CD14-positive monocyte (primary cell): ENCODE measurements at regions not wholly inside any gene's neighbourhood (a gene's known extent, or its start where the extent isn't known, plus 50 kb on each side); places are given as distances from the start of the nearest gene placed in this dataset.

ENCODE experiments used
- DNase-seq, 3 donors: peaks; one replicate each; pipeline ENCODE4 v3.0.0-alpha.2; 2011 to 2022
- H2AFZ ChIP-seq: 2 replicates; pipeline ENCODE4 v1.6.0; 2012; ENCODE audit warnings: mild to moderate bottlenecking, low read depth, low read length, inconsistent platforms; ENCODE audit not compliant: insufficient read depth, poor library complexity, severe bottlenecking
- H3K27ac ChIP-seq, 2 donors: 1 replicate in 1 of 2; 2 replicates in 1 of 2; pipeline ENCODE4 v1.5.1; 2012 to 2013; ENCODE audit warnings: low read length in 2 of 2, control low read depth in 1 of 2, inconsistent platforms in 1 of 2, low read depth in 1 of 2, mild to moderate bottlenecking in 1 of 2
- H3K27me3 ChIP-seq, 2 donors: one replicate each; pipeline versions ENCODE4 v1.6.0 to v1.6.1; 2011 to 2013; ENCODE audit warnings: low read length in 2 of 2; ENCODE audit not compliant: control insufficient read depth in 2 of 2, insufficient read depth in 2 of 2
- H3K36me3 ChIP-seq, 2 donors: replicated peaks in 1 of 2; 1 replicate in 1 of 2; 2 replicates in 1 of 2; pipeline versions ENCODE4 v1.5.1 to v1.6.1; 2012 to 2013; ENCODE audit warnings: low read length in 2 of 2, control low read depth in 1 of 2, inconsistent platforms in 1 of 2, mild to moderate bottlenecking in 1 of 2; ENCODE audit not compliant: insufficient read depth in 2 of 2, control insufficient read depth in 1 of 2
- H3K4me1 ChIP-seq, 2 donors: 1 replicate in 1 of 2; 2 replicates in 1 of 2; pipeline versions ENCODE4 v1.5.1 to v1.6.1; 2012 to 2013; ENCODE audit warnings: low read length in 2 of 2, control low read depth in 1 of 2, inconsistent platforms in 1 of 2, mild to moderate bottlenecking in 1 of 2, moderate library complexity in 1 of 2; ENCODE audit not compliant: insufficient read depth in 2 of 2, control insufficient read depth in 1 of 2
- H3K4me2 ChIP-seq: replicated peaks from 2 replicates; pipeline ENCODE3; 2012; ENCODE audit warnings: low read length, moderate library complexity, mild to moderate bottlenecking; ENCODE audit not compliant: poor library complexity, severe bottlenecking; ENCODE audit errors: extremely low read depth
- H3K4me3 ChIP-seq, 3 experiments: fragments of 200-600 bp in 1 of 3; sonication (generic) in 1 of 3; replicated peaks in 1 of 3; 1 replicate in 2 of 3; 2 replicates in 1 of 3; pipeline ENCODE4 v1.5.1; 2011 to 2013; ENCODE audit warnings: low read length in 3 of 3, mild to moderate bottlenecking in 3 of 3, control low read depth in 2 of 3, low read depth in 2 of 3, inconsistent platforms in 1 of 3, moderate library complexity in 1 of 3
- H3K79me2 ChIP-seq: 2 replicates; pipeline ENCODE4 v1.6.0; 2012; ENCODE audit warnings: mild to moderate bottlenecking, control low read depth, inconsistent platforms, low read length, moderate library complexity; ENCODE audit not compliant: insufficient read depth
- H3K9ac ChIP-seq: 2 replicates; pipeline ENCODE4 v1.6.0; 2017; ENCODE audit warnings: low read length, mild to moderate bottlenecking; ENCODE audit not compliant: insufficient read depth, poor library complexity, severe bottlenecking
- H3K9me3 ChIP-seq, 2 donors: replicated peaks in 1 of 2; 1 replicate in 1 of 2; 2 replicates in 1 of 2; pipeline versions ENCODE4 v1.5.1 to v1.6.1; 2012 to 2013; ENCODE audit warnings: low read length in 2 of 2, control low read depth in 1 of 2; ENCODE audit not compliant: control insufficient read depth in 1 of 2, insufficient read depth in 1 of 2
- H4K20me1 ChIP-seq: 2 replicates; pipeline ENCODE4 v1.6.0; 2012; ENCODE audit warnings: mild to moderate bottlenecking, low read length, control low read depth, moderate library complexity; ENCODE audit not compliant: insufficient read depth
- H3K27ac Mint-ChIP-seq, 7 donors: one replicate each; pipeline ENCODE4 v1.8.0; 2020; ENCODE audit warnings: mild to moderate bottlenecking in 7 of 7, mixed read lengths in 7 of 7, moderate library complexity in 6 of 7, inconsistent platforms in 2 of 7
- H3K27me3 Mint-ChIP-seq, 3 donors: one replicate each; pipeline ENCODE4 v1.8.0; 2021 to 2022; ENCODE audit warnings: low read depth in 3 of 3, mild to moderate bottlenecking in 3 of 3, mixed read lengths in 3 of 3, moderate library complexity in 3 of 3, inconsistent platforms in 1 of 3
- H3K36me3 Mint-ChIP-seq, 2 donors: one replicate each; pipeline ENCODE4 v1.8.0; 2020; ENCODE audit warnings: mixed read lengths in 2 of 2, inconsistent platforms in 1 of 2, mild to moderate bottlenecking in 1 of 2
- H3K4me1 Mint-ChIP-seq: one replicate; pipeline ENCODE4 v1.8.0; 2020; ENCODE audit warnings: mild to moderate bottlenecking, mixed read lengths
- H3K4me3 Mint-ChIP-seq, 2 donors: one replicate each; pipeline ENCODE4 v1.8.0; 2020; ENCODE audit warnings: mild to moderate bottlenecking in 2 of 2, mixed read lengths in 2 of 2, moderate library complexity in 1 of 2
- H3K9me3 Mint-ChIP-seq, 7 donors: one replicate each; pipeline ENCODE4 v1.8.0; 2020 to 2022; ENCODE audit warnings: mixed read lengths in 7 of 7, mild to moderate bottlenecking in 6 of 7, moderate library complexity in 6 of 7, inconsistent platforms in 2 of 7
- WGBS: methylation state at CpG from one replicate; pipeline ENCODE4 v1.1.5; 2013; ENCODE audit warnings: missing lambda C conversion rate; ENCODE audit not compliant: insufficient coverage; 5-methylcytosine and 5-hydroxymethylcytosine counted together
- intact Hi-C, 2 donors: fragments of 100-400 bp; cut with micrococcal nuclease; formaldehyde crosslinking; loops; one replicate each; pipeline versions ENCODE4 v1.15.0 to v1.15.1; 2023
- TF ChIP-seq, protein P1 (sequence below): fragments of 200-600 bp; IDR thresholded peaks from one replicate; pipeline ENCODE4 v1.8.0; 2022; ENCODE audit warnings: antibody characterized with exemption, mild to moderate bottlenecking

DNA sequence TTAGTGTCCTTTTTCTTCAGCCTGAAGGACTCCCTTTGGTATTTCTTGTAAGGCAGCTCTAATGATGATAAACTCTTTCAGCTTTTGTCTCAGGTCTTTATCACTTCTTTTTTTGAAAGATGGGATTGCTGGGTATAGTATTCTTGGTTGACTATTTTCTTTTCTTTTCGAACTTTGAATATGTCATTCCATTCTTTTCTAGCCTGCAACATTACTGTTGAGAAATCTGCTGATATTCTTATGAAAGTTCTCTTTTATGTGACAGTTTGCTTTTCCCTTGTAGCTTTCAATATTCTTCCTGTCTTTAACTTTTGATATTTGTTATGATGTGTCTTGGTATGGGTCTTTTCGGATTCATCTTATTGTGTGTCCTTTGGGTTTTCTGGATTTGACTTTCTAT lies 107.6 kb upstream of the SRD5A3 start:
- Mint-ChIP-seq H3K9me3 (peaks cover 15 to 26% (median 20%) of the 10 kb centered on the region in 7 donors), H3K27ac (no peak overlapping the region), H3K27me3 (peaks cover 0 to 5% (median 0%) of the 10 kb centered on the region in 3 donors), H3K36me3 (no peaks in the 10 kb centered on the region), H3K4me1 (peaks cover 2% of the 10 kb centered on the region), H3K4me3 (no peak overlapping the region)
- H3K9me3 ChIP-seq = peaks cover 8 to 11% of the 10 kb centered on the region in 2 donors
- H4K20me1 ChIP-seq = no peaks in the 10 kb centered on the region
- intact Hi-C loops = no loop called here
- DNase-seq = no peak
- no peaks in the 10 kb centered on the region for H3K79me2 ChIP-seq
- no peak overlapping the region for H3K4me3 ChIP-seq
- H3K4me1 ChIP-seq = no peaks in the 10 kb centered on the region
- no peaks in the 10 kb centered on the region for H3K27me3 ChIP-seq
- H3K27ac ChIP-seq = no peak overlapping the region
- no CpG with 5 or more reads among the region's 2 CpGs for WGBS
- no peak overlapping the region for H2AFZ ChIP-seq
- H3K9ac ChIP-seq = no peak overlapping the region
- H3K4me2 ChIP-seq = no peak overlapping the region
- TF ChIP-seq, protein P1, sequence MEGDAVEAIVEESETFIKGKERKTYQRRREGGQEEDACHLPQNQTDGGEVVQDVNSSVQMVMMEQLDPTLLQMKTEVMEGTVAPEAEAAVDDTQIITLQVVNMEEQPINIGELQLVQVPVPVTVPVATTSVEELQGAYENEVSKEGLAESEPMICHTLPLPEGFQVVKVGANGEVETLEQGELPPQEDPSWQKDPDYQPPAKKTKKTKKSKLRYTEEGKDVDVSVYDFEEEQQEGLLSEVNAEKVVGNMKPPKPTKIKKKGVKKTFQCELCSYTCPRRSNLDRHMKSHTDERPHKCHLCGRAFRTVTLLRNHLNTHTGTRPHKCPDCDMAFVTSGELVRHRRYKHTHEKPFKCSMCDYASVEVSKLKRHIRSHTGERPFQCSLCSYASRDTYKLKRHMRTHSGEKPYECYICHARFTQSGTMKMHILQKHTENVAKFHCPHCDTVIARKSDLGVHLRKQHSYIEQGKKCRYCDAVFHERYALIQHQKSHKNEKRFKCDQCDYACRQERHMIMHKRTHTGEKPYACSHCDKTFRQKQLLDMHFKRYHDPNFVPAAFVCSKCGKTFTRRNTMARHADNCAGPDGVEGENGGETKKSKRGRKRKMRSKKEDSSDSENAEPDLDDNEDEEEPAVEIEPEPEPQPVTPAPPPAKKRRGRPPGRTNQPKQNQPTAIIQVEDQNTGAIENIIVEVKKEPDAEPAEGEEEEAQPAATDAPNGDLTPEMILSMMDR = no peak
- no peaks in the 10 kb centered on the region for H3K36me3 ChIP-seq

DNA sequence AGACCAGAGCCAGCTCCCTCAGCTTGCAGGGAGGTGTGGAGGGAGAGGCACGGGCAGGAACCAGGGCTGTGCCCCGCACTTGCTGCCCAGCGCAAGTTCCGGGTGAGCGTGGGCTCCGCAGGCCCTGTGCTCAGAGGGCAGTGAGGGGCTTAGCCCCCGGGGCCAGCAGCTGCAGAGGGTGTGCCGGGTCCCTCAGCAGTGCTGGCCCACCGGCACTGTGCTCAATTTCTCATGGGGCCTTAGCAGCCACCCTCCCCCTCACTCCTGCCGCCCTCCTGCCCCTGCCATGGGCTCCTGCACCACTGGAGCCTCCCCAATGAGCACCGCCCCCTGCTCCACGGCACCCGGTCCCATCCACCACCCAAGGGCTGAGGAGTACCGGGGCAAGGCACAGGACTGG lies 104.6 kb upstream of the SRD5A3 start:
- no peak overlapping the region for H3K27ac Mint-ChIP-seq

More for the DNA sequence above, 104.6 kb upstream of the SRD5A3 start:
- Mint-ChIP-seq H3K4me1 (peaks cover 2% of the 10 kb centered on the region), H3K27me3 (peaks cover 0 to 5% (median 2%) of the 10 kb centered on the region in 3 donors), H3K4me3 (no peak overlapping the region), H3K36me3 (no peaks in the 10 kb centered on the region), H3K9me3 (peaks cover 10 to 19% (median 15%) of the 10 kb centered on the region in 7 donors)
- H3K4me3 ChIP-seq = no peak overlapping the region
- TF ChIP-seq, protein P1 = no peak
- H3K9me3 ChIP-seq = peaks cover 4 to 8% of the 10 kb centered on the region in 2 donors
- H3K4me1 ChIP-seq = no peaks in the 10 kb centered on the region
- peaks cover 0 to 2% of the 10 kb centered on the region in 2 donors for H3K27me3 ChIP-seq
- no peak for DNase-seq
- no peak overlapping the region for H3K4me2 ChIP-seq
- H2AFZ ChIP-seq = no peak overlapping the region
- H3K9ac ChIP-seq = no peak overlapping the region
- intact Hi-C loops = no loop called here
- H3K36me3 ChIP-seq = no peaks in the 10 kb centered on the region
- no peaks in the 10 kb centered on the region for H3K79me2 ChIP-seq
- no peaks in the 10 kb centered on the region for H4K20me1 ChIP-seq
- WGBS = 79% methylated on average over 12 of the region's 14 CpGs
- H3K27ac ChIP-seq = no peak overlapping the region
